Upper lobe of right lung (tissue), 1 donor: ENCODE measurements at regions not wholly inside any gene's neighbourhood (a gene's known extent, or its start where the extent isn't known, plus 50 kb on each side); places are given as distances from the start of the nearest gene placed in this dataset.

Experiments used
- ATAC-seq: fragments of 200-7000 bp; cut with Tn5 transposase; one replicate; pipeline ENCODE4 v1.9.1; 2020; ENCODE audit warnings: mild to moderate bottlenecking, moderate library complexity
- DNase-seq: peaks from one replicate; pipeline ENCODE4 v3.0.0-alpha.2; 2020
- H3K27ac ChIP-seq: fragments of 200-600 bp; one replicate; pipeline ENCODE4 v1.8.0; 2022
- H3K27me3 ChIP-seq: fragments of 200-600 bp; one replicate; pipeline ENCODE4 v1.8.0; 2022; ENCODE audit warnings: mild to moderate bottlenecking
- H3K36me3 ChIP-seq: fragments of 200-600 bp; one replicate; pipeline ENCODE4 v1.8.0; 2022
- H3K4me1 ChIP-seq: fragments of 200-600 bp; one replicate; pipeline ENCODE4 v1.8.0; 2022
- H3K4me3 ChIP-seq: fragments of 200-600 bp; one replicate; pipeline ENCODE4 v1.8.0; 2022; ENCODE audit warnings: mild to moderate bottlenecking
- H3K9me3 ChIP-seq: fragments of 200-600 bp; one replicate; pipeline ENCODE4 v1.8.0; 2022
- intact Hi-C: fragments of 100-400 bp; cut with DNase I; formaldehyde crosslinking; loops from one replicate; pipeline ENCODE4 v1.11.0; 2022
- TF ChIP-seq, protein P1 (sequence below): fragments of 200-600 bp; IDR thresholded peaks from one replicate; pipeline ENCODE4 v1.8.0; 2022; ENCODE audit warnings: antibody characterized with exemption
- donor health status: DM: no; HTN: yes; CAD: no; lungs with severe emphysema.

DNA sequence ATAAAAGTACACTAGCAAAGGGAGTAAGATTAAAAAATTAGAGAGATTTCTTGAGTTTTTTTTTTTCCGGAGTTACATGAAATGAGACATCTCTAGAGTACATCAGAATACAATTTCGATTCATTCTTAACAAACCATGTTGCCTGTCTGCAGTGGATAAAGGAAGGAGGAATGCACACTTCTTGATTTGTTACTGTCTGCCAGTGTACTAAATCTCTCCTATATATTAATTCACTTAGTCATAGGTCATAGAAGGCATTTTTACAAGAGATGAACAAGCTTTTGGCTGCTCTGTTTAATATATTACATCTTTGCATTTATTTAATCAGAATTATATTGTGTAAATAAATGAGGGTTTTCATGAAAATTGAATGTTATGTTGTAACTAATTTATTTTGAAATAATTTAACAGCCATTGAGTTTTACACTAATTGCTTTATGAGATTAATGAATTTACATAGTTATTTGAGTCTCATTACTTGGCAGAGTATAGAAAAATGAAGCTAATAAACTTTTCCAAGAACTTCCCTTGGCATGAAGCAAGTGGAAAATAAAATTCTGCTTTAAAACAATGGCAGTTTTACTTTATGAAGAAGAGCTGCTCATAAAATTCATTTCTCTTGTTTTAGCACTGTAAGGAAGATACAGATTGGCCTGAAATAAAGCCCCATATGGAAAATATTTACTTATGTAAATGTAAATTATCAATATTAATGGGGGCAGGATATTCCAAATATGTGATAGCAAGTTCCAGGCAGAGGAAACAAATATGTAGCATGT lies 1284.7 kb downstream of the BRINP3 start:
- Histone ChIP-seq H3K36me3 (no peaks in the 10 kb centered on the region), H3K27me3 (no peaks in the 10 kb centered on the region), H3K9me3 (no peaks in the 10 kb centered on the region), H3K4me1 (no peaks in the 10 kb centered on the region), H3K27ac (no peak overlapping the region), H3K4me3 (no peak overlapping the region)
- ATAC-seq: no peak
- TF ChIP-seq, protein P1, sequence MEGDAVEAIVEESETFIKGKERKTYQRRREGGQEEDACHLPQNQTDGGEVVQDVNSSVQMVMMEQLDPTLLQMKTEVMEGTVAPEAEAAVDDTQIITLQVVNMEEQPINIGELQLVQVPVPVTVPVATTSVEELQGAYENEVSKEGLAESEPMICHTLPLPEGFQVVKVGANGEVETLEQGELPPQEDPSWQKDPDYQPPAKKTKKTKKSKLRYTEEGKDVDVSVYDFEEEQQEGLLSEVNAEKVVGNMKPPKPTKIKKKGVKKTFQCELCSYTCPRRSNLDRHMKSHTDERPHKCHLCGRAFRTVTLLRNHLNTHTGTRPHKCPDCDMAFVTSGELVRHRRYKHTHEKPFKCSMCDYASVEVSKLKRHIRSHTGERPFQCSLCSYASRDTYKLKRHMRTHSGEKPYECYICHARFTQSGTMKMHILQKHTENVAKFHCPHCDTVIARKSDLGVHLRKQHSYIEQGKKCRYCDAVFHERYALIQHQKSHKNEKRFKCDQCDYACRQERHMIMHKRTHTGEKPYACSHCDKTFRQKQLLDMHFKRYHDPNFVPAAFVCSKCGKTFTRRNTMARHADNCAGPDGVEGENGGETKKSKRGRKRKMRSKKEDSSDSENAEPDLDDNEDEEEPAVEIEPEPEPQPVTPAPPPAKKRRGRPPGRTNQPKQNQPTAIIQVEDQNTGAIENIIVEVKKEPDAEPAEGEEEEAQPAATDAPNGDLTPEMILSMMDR: no peak
- intact Hi-C loops: no loop called here
- no peak for DNase-seq

DNA sequence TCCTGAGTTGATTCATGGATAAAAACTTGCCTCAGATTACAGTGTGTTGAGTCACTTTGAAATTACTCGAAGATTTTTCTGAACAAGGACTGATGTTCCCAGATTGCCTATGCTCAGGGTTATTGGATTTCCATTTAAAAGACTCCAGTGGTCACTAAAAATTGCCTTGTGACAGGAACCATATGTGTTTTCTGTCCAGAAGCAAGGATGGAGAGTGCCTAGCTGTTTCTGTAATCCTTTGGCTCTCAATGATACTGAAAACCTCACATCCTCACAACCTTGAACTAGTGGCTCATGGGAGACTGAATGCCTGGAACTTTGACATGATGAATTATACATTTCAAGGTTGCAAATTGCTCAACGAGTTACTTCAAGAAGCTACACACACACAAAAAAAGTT lies 1271.8 kb downstream of the BRINP3 start:
- Histone ChIP-seq H3K9me3 (no peaks in the 10 kb centered on the region), H3K27me3 (no peaks in the 10 kb centered on the region), H3K36me3 (no peaks in the 10 kb centered on the region), H3K27ac (no peak overlapping the region), H3K4me1 (no peaks in the 10 kb centered on the region), H3K4me3 (no peak overlapping the region)
- no peak for DNase-seq
- TF ChIP-seq, protein P1: no peak
- ATAC-seq: no peak
- intact Hi-C loops: no loop called here

DNA sequence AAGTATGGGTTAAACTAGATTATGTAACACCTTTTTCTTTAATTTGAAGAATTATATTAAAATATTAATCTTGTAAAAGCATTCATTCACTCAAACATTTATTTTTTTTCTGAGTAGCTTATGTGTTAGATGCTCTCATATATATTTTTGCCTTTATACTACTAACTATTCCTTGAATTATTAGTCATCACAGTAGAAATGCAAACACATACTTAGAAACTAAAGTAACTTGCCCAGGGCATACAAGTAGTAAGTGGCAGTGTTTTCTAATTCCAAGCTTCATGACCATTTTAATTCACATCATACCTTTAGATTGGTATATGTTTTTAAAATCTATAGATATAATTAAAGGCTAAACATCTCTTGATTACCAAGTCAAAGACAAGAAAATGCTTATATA lies 1271.0 kb downstream of the BRINP3 start:
- H3K27ac ChIP-seq: no peak overlapping the region
- TF ChIP-seq, protein P1: no peak
- H3K4me1 ChIP-seq: no peaks in the 10 kb centered on the region
- no peaks in the 10 kb centered on the region for H3K9me3 ChIP-seq
- H3K27me3 ChIP-seq: no peaks in the 10 kb centered on the region
- ATAC-seq: no peak
- no peak overlapping the region for H3K4me3 ChIP-seq
- H3K36me3 ChIP-seq: no peaks in the 10 kb centered on the region
- intact Hi-C loops: no loop called here
- DNase-seq: no peak

DNA sequence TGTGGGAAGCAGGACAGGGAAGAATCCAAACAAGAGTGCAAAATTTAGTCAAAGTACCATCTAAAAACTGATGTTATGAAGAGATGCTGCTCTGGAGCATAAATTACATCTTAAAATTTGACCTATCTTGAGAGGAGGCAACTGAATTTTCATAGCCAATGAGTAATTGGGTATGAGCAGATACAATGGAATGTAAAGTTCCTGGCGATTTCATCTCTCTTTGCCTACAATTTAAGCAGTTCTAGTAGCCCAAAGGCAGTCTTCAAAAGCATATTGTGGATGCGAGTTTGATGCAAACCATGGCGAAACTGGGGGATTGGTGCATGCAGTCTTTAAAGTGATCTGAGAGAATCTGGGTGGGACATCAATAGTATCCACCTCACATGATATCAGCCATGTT lies 1265.9 kb downstream of the BRINP3 start:
- Histone ChIP-seq H3K4me3 (no peak overlapping the region), H3K4me1 (no peaks in the 10 kb centered on the region), H3K9me3 (no peaks in the 10 kb centered on the region), H3K36me3 (no peaks in the 10 kb centered on the region), H3K27me3 (no peaks in the 10 kb centered on the region), H3K27ac (no peak overlapping the region)
- DNase-seq: no peak
- TF ChIP-seq, protein P1: no peak
- no peak for ATAC-seq
- intact Hi-C loops: no loop called here

DNA sequence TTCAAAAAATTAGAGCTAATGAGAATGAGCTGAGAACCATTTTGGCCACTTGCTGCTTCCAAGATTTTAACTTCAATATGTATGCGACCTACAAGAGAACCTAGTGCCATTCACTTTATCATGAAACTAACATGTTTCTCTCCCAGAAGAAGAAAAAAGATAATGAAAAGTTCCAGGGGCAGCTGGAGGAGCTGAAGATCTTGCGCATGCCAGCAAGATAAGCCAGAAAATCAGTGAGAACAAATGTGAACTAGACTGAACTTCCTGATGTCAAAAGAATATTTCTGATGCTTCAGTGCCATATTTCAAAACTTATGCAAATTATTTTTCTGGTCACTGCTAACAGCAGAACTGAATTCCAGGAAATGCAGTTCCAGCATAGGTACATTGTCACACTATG lies 1265.1 kb downstream of the BRINP3 start:
- ATAC-seq: no peak
- DNase-seq: no peak
- intact Hi-C loops: no loop called here
- H3K9me3 ChIP-seq: no peaks in the 10 kb centered on the region
- no peaks in the 10 kb centered on the region for H3K27me3 ChIP-seq
- H3K36me3 ChIP-seq: no peaks in the 10 kb centered on the region
- no peaks in the 10 kb centered on the region for H3K4me1 ChIP-seq
- H3K4me3 ChIP-seq: no peak overlapping the region
- TF ChIP-seq, protein P1: no peak
- H3K27ac ChIP-seq: no peak overlapping the region

DNA sequence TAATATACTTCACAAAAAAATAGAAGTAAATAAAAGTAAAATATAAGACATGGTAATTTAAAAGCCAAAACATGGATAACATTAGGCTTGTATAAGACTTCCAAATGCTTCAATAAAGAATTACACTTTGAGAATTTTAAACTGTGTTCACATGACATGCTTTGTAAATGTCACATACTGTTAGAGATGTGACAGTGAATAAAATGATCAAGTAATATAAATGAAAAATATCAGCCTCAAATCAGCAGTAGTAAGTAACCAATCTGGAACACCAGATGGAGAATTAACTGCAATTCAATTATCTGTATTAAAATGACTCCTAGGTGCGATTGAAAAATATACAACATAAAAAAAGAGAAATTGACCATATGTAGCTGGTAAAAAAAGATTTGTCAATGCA lies 1260.8 kb downstream of the BRINP3 start:
- H3K27me3 ChIP-seq: no peaks in the 10 kb centered on the region
- H3K36me3 ChIP-seq: no peaks in the 10 kb centered on the region
- no peaks in the 10 kb centered on the region for H3K9me3 ChIP-seq
- no peak overlapping the region for H3K27ac ChIP-seq
- TF ChIP-seq, protein P1: no peak
- intact Hi-C loops: no loop called here
- no peaks in the 10 kb centered on the region for H3K4me1 ChIP-seq
- DNase-seq: no peak
- no peak overlapping the region for H3K4me3 ChIP-seq
- ATAC-seq: no peak
